ENCODE measurements at regions not wholly inside any gene's neighbourhood (a gene's known extent, or its start where the extent isn't known, plus 50 kb on each side); places are given as distances from the start of the nearest gene placed in this dataset.

- no peak for DNase-seq
- TF ChIP-seq, protein P1, sequence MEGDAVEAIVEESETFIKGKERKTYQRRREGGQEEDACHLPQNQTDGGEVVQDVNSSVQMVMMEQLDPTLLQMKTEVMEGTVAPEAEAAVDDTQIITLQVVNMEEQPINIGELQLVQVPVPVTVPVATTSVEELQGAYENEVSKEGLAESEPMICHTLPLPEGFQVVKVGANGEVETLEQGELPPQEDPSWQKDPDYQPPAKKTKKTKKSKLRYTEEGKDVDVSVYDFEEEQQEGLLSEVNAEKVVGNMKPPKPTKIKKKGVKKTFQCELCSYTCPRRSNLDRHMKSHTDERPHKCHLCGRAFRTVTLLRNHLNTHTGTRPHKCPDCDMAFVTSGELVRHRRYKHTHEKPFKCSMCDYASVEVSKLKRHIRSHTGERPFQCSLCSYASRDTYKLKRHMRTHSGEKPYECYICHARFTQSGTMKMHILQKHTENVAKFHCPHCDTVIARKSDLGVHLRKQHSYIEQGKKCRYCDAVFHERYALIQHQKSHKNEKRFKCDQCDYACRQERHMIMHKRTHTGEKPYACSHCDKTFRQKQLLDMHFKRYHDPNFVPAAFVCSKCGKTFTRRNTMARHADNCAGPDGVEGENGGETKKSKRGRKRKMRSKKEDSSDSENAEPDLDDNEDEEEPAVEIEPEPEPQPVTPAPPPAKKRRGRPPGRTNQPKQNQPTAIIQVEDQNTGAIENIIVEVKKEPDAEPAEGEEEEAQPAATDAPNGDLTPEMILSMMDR (IDR thresholded peaks at IDR 0.05): no peak
- no peak for TF ChIP-seq POLR2A (IDR thresholded peaks at IDR 0.05)
- Histone ChIP-seq H3K27me3 (no peaks in the 10 kb centered on the region), H3K36me3 (no peaks in the 10 kb centered on the region), H3K4me3 (no peak overlapping the region), H3K9me3 (no peaks in the 10 kb centered on the region), H3K27ac (no peak overlapping the region), H3K4me1 (peaks cover 0 to 7% (median 2%) of the 10 kb centered on the region in 12 donors)
- ATAC-seq: no peak
- WGBS, 4 donors: 82 to 88% (median 84%) methylated on average over 2 of the region's 2 CpGs
- intact Hi-C loops (cut with DNase I): no loop called here
Measured at GRCh38 chr6:21868226-21868625, 274.7 kb downstream of the SOX4 start.

- 86 to 95% (median 94%) methylated on average over 8 of the region's 8 CpGs for WGBS, 4 donors
- Histone ChIP-seq H3K9me3 (no peaks in the 10 kb centered on the region), H3K4me3 (no peak overlapping the region), H3K36me3 (no peaks in the 10 kb centered on the region), H3K4me1 (peaks cover 0 to 14% (median 5%) of the 10 kb centered on the region in 12 donors), H3K27me3 (no peaks in the 10 kb centered on the region), H3K27ac (no peak overlapping the region)
- no peak for ATAC-seq
- intact Hi-C loops (cut with DNase I): no loop called here
- no peak for DNase-seq
- TF ChIP-seq, protein P1 (IDR thresholded peaks at IDR 0.05): no peak
- no peak for TF ChIP-seq POLR2A (IDR thresholded peaks at IDR 0.05)
Measured at GRCh38 chr6:21869085-21869771, 275.7 kb downstream of the SOX4 start.

DNA sequence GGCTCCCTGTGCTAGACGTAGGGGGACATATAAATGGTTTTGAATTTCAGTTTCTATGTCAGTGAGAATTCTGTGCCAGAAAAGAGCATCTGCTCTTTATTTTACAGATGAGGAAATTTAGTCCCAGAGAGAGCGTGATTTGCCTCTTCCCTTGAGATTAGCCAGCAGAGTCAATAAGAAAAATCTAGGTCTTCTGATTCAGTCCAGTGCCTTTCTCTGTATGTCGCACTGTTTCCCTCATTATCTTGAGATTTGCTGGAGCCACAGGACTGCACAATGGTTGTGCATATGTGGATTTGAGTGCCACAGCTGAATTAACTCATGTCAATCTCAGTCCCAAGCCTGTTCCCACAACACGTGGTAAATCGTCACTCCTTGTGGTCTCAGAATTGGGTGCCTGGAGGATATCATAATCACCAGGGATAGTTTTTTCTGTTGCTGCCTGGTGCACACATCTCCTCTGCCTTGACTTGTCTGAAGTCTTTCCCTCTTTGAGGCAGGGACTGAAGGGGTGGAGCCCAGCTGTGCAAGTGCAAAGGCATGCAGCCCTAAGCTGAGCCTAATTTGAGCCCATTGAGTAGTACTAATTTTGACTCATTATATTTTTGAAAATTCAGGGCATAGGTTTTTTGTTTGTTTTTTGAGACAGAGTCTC is 276.7 kb downstream of the SOX4 start:
- Histone ChIP-seq H3K27ac (peak overlapping the region in 1 of 12 donors; percentile 22), H3K4me3 (no peak overlapping the region), H3K36me3 (no peaks in the 10 kb centered on the region), H3K4me1 (peaks cover 0 to 14% (median 5%) of the 10 kb centered on the region in 12 donors), H3K27me3 (no peaks in the 10 kb centered on the region), H3K9me3 (peaks cover 0 to 5% (median 0%) of the 10 kb centered on the region in 12 donors)
- WGBS, 4 donors: 62 to 79% (median 62%) methylated on average over 5 of the region's 5 CpGs
- intact Hi-C loops (cut with DNase I): no loop called here
- DNase-seq (no peak), ATAC-seq (peak in 2 of 4 donors; percentile 30 to 36)
- TF ChIP-seq, protein P1 (IDR thresholded peaks at IDR 0.05): no peak

DNA sequence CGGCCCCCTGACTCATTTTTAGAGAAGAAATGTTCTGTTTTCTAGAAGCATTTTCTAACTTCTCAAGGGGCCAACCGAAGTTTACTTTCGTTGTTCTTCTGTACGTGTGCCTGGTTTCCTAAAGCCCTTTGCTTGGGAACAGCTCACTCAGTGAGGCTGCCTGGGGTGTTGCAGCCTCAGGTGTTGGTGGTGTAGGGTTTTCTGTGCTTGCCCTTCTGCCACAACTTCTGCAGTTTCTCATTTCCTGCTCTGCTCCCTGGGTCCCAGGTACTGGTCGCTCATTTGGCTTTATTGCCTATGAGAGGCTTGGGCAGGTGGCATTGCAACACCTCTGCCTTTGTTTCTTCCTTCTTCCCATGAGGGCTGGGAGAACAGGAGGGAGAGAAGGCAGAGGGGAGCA is 278.3 kb downstream of the SOX4 start:
- intact Hi-C loops (cut with DNase I): no loop called here
- 84 to 97% (median 93%) methylated on average over 5 of the region's 5 CpGs for WGBS, 4 donors

More for the DNA sequence above, 278.3 kb downstream of the SOX4 start:
- Histone ChIP-seq H3K4me1 (peaks cover 0 to 14% (median 5%) of the 10 kb centered on the region in 12 donors), H3K9me3 (peaks cover 0 to 5% (median 0%) of the 10 kb centered on the region in 12 donors), H3K36me3 (no peaks in the 10 kb centered on the region), H3K27ac (no peak overlapping the region), H3K4me3 (no peak overlapping the region), H3K27me3 (no peaks in the 10 kb centered on the region)
- no peak for ATAC-seq
- TF ChIP-seq, protein P1 (IDR thresholded peaks at IDR 0.05): no peak
- no peak for TF ChIP-seq POLR2A (IDR thresholded peaks at IDR 0.05)
- no peak for DNase-seq

Measured in heart left ventricle (tissue), 16 donors.